Choroid plexus epithelial cell (primary cell): ENCODE measurements at regions not wholly inside any gene's neighbourhood (a gene's known extent, or its start where the extent isn't known, plus 50 kb on each side); places are given as distances from the start of the nearest gene placed in this dataset.

Experiments
- DNase-seq: peaks from one replicate; pipeline ENCODE4 v3.0.0-alpha.2; 2010; ENCODE audit warnings: low read depth
- H3K4me3 ChIP-seq: 2 replicates; pipeline ENCODE4 v1.5.1; 2011; ENCODE audit warnings: low read depth, mild to moderate bottlenecking, control low read depth, low read length, moderate library complexity
- CTCF ChIP-seq: conservative IDR thresholded peaks from 2 replicates; pipeline ENCODE4 v1.5.1; 2011; ENCODE audit warnings: low read depth, mild to moderate bottlenecking, control low read depth, inconsistent platforms, low read length, moderate library complexity

GRCh38 chr6:148199584-148199983 lies 143.1 kb upstream of the SASH1 start:
- TF ChIP-seq CTCF: no peak
- no peak for DNase-seq

GRCh38 chr6:148200293-148200692 lies 142.3 kb upstream of the SASH1 start:
- DNase-seq: peak; percentile 7
- TF ChIP-seq CTCF: peak; percentile 17
- H3K4me3 ChIP-seq: no peak overlapping the region

More at GRCh38 chr6:148199584-148199983, 143.1 kb upstream of the SASH1 start:
- H3K4me3 ChIP-seq: no peak overlapping the region

DNA sequence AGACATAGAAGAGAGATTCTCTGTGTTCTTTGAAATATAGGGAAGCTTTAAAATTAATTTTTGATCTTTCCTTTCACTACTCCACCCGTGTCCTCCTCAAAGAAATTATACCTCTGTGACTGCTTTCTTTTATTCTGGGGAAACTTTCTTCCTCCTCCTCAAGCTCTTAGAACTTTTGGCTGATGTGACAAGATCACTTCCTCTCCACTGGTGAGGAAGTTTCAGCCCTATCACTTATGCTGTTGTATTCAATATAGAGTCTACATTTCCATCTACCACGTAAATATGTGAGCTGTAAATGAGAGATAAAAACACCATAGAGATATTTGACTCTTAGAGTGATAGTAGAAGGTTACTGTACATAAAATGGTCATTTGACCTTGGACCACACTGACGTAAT lies 141.9 kb upstream of the SASH1 start:
- TF ChIP-seq CTCF: no peak
- H3K4me3 ChIP-seq: no peak overlapping the region
- no peak for DNase-seq

DNA sequence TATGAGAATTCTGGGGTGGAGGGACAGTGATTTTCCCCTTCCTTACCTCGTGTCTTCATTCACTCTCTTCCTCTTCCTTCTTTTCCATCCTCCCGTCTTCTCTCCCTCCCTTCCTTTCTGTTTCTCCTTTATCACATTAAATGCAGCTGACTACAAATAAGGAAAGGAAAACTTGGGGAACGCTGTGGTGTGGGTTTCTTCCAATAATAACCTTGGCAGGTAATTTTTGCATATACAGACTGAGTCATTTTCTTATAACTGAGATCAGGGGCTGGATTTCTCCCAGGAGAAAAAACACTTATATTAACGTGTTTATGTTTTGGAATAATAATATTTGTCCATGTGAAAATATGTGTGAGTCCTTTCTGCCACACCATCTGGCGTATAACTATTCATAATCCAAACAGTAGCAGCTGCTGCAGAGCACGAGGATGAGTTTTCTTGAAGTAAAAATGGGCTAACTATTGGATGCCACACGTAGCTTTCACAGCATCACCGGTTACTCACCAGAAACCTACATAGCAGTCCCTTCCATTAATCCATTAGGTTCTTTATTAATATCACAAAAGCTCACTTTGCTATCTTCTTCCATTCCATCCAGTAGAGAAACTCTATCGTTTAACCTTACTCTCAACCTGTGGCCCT lies 139.2 kb upstream of the SASH1 start:
- TF ChIP-seq CTCF: no peak
- no peak overlapping the region for H3K4me3 ChIP-seq
- DNase-seq: peak; percentile 47

DNA sequence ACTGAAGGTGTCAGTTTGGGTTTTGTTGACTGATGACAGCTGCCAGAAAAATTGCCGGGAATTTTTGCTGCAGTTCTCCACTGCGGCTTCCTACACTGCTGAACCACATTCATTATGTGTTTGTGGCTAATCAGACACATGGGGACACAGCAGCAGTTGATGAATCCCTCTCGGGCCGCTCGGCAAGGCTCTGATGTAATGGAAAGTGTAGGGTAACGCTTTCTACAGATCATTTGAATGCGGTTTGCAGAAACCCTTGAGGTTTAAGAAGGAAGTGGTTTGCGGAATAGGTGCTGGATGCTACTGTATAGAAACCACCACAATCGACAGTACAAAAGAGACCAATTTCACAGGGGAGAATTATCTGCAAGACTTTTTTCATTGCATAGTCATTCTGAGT lies 138.7 kb upstream of the SASH1 start:
- no peak overlapping the region for H3K4me3 ChIP-seq
- no peak for TF ChIP-seq CTCF
- peak; percentile 5 for DNase-seq

GRCh38 chr6:148208298-148208697 lies 134.3 kb upstream of the SASH1 start:
- TF ChIP-seq CTCF: no peak
- H3K4me3 ChIP-seq: no peak overlapping the region
- no peak for DNase-seq

DNA sequence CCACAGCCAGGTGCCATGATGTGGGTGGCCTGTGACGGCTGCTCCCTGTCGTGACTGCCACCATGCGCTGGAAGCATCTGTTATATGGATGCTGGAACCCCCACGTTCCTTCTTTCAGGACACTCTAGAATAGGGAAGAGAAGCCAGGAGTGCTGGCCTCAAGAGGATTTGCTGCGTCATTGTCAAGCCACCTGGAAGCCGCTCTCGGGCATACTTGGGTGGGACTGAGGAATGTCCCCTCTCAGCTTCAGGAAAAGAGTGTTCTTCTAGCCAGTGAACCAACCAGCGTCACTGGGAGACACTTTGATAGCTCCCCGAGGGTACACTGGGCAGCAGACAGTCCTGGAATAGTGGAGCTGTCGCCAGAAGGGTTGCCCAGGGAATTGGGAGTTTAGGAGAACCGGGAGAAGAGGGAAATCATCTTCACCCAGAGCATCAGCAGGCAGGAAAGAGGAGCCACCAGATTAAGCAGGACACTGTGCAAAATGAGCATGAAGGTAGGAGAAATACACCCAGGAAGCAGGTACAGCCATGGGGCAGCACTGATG lies 130.8 kb upstream of the SASH1 start:
- no peak for DNase-seq
- H3K4me3 ChIP-seq: no peak overlapping the region
- TF ChIP-seq CTCF: no peak
